CD4-positive, alpha-beta memory T cell (primary cell): ENCODE measurements at regions not wholly inside any gene's neighbourhood (a gene's known extent, or its start where the extent isn't known, plus 50 kb on each side); places are given as distances from the start of the nearest gene placed in this dataset.

Experiments
- CTCF ChIA-PET: fragments of 350-600 bp; sonication (Branson Sonifier 250); formaldehyde crosslinking; loops from one replicate; lab custom pipeline; 2021; ENCODE audit warnings: inconsistent platforms; ENCODE audit not compliant: partially characterized antibody; lab: Charles Lee
- POLR2A ChIA-PET: fragments of 350-600 bp; sonication (Branson Sonifier 250); formaldehyde crosslinking; loops from one replicate; lab custom pipeline; 2021; ENCODE audit not compliant: partially characterized antibody; lab: Charles Lee
- DNase-seq, 5 donors: peaks; one replicate each; pipeline versions ENCODE4 v3.0.0 to v3.0.0-alpha.2; 2020 to 2022; ENCODE audit warnings: mixed read lengths in 1 of 5
- H3K27ac ChIP-seq: one replicate; pipeline ENCODE4 v1.7.0; 2013; ENCODE audit warnings: low read depth, low read length
- H3K27me3 ChIP-seq: 2 replicates; pipeline ENCODE4 v1.7.0; 2013; ENCODE audit warnings: mild to moderate bottlenecking, low read length, moderate library complexity; ENCODE audit not compliant: insufficient read depth
- H3K36me3 ChIP-seq: 2 replicates; pipeline ENCODE4 v1.7.0; 2013; ENCODE audit warnings: mild to moderate bottlenecking, low read length, moderate library complexity; ENCODE audit not compliant: insufficient read depth
- H3K4me1 ChIP-seq: 2 replicates; pipeline ENCODE4 v1.7.0; 2013; ENCODE audit warnings: mild to moderate bottlenecking, low read length, moderate library complexity; ENCODE audit not compliant: insufficient read depth
- H3K4me3 ChIP-seq, 2 donors: one replicate each; pipeline ENCODE4 v1.7.0; 2013; ENCODE audit warnings: low read length in 2 of 2, mild to moderate bottlenecking in 1 of 2
- H3K9me3 ChIP-seq, 2 donors: one replicate each; pipeline ENCODE4 v1.7.0; 2013; ENCODE audit warnings: low read length in 2 of 2, control low read depth in 1 of 2; ENCODE audit not compliant: control insufficient read depth in 1 of 2
- H3K27ac Mint-ChIP-seq, 7 donors: one replicate each; pipeline ENCODE4 v1.8.0; 2020 to 2021; ENCODE audit warnings: mixed read lengths in 7 of 7, mild to moderate bottlenecking in 6 of 7, inconsistent platforms in 3 of 7, moderate library complexity in 3 of 7
- H3K27me3 Mint-ChIP-seq, 2 donors: one replicate each; pipeline ENCODE4 v1.8.0; 2020 to 2021; ENCODE audit warnings: mixed read lengths in 2 of 2
- H3K36me3 Mint-ChIP-seq, 2 donors: one replicate each; pipeline ENCODE4 v1.8.0; 2020 to 2021; ENCODE audit warnings: mixed read lengths in 2 of 2, inconsistent platforms in 1 of 2, mild to moderate bottlenecking in 1 of 2
- H3K4me1 Mint-ChIP-seq, 4 donors: one replicate each; pipeline ENCODE4 v1.8.0; 2020 to 2021; ENCODE audit warnings: mixed read lengths in 4 of 4, mild to moderate bottlenecking in 1 of 4
- H3K4me3 Mint-ChIP-seq, 8 donors: one replicate each; pipeline ENCODE4 v1.8.0; 2020 to 2021; ENCODE audit warnings: mixed read lengths in 8 of 8, mild to moderate bottlenecking in 7 of 8, moderate library complexity in 6 of 8, inconsistent platforms in 3 of 8
- H3K9me3 Mint-ChIP-seq, 8 donors: one replicate each; pipeline ENCODE4 v1.8.0; 2020 to 2021; ENCODE audit warnings: mixed read lengths in 8 of 8, mild to moderate bottlenecking in 5 of 8, inconsistent platforms in 3 of 8, moderate library complexity in 1 of 8
- intact Hi-C: fragments of 100-400 bp; cut with micrococcal nuclease; formaldehyde crosslinking; loops from one replicate; pipeline ENCODE4 v1.15.1; 2023

- Mint-ChIP-seq H3K4me1 (no peaks in the 10 kb centered on the region), H3K36me3 (peaks cover 3 to 8% of the 10 kb centered on the region in 2 donors), H3K27me3 (peaks cover 3 to 6% of the 10 kb centered on the region in 2 donors), H3K27ac (no peak overlapping the region), H3K9me3 (peaks cover 7 to 44% (median 25%) of the 10 kb centered on the region in 8 donors), H3K4me3 (no peak overlapping the region)
- peaks cover 0 to 7% of the 10 kb centered on the region in 2 donors for H3K9me3 ChIP-seq
- no peaks in the 10 kb centered on the region for H3K4me1 ChIP-seq
- no peaks in the 10 kb centered on the region for H3K27me3 ChIP-seq
- H3K27ac ChIP-seq, result no peak overlapping the region
- ChIA-PET CTCF (no interaction called here), POLR2A (no interaction called here)
- no peak overlapping the region for H3K4me3 ChIP-seq
- intact Hi-C loops, result no loop called here
- DNase-seq, result no peak
- H3K36me3 ChIP-seq, result no peaks in the 10 kb centered on the region
Observed at GRCh38 chr7:17697128-17697881, 243.0 kb downstream of the SNX13 start.

DNA sequence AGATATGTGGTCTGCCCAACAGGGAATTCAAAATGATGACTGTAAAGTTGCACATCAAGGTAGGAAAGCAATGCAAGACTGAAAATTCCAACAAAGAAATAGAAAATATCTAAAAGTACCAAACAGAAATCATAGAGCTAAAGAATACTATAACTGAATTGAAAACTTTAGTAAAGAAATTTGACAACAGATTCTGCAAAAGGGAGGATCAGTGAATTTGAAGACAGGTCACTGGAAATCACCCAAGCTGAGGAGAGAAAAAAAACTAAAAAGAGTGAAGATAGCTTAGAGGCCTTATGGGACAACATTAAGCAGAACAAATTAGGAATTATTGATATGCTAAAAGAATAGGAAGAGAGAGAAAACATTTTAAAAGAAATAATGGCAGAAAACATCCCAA is 240.6 kb downstream of the SNX13 start:
- Mint-ChIP-seq H3K9me3 (peaks cover 7 to 44% (median 25%) of the 10 kb centered on the region in 8 donors), H3K27ac (no peak overlapping the region), H3K27me3 (peaks cover 3 to 11% of the 10 kb centered on the region in 2 donors), H3K36me3 (peaks cover 3 to 8% of the 10 kb centered on the region in 2 donors), H3K4me3 (no peak overlapping the region), H3K4me1 (no peaks in the 10 kb centered on the region)
- Histone ChIP-seq H3K4me1 (no peaks in the 10 kb centered on the region), H3K27me3 (no peaks in the 10 kb centered on the region), H3K36me3 (no peaks in the 10 kb centered on the region), H3K4me3 (no peak overlapping the region), H3K9me3 (peaks cover 0 to 7% of the 10 kb centered on the region in 2 donors), H3K27ac (no peak overlapping the region)
- CTCF ChIA-PET, result interaction anchor here (1.0 to 1.9 kb wide), 2 partner anchors 16 to 18 kb away, joined by 4 to 7 read pairs; no protein-coding TSS in a partner anchor
- intact Hi-C loops, result no loop called here
- POLR2A ChIA-PET, result no interaction called here
- no peak for DNase-seq

- H3K27me3 Mint-ChIP-seq, result peaks cover 3 to 11% of the 10 kb centered on the region in 2 donors
- H3K9me3 ChIP-seq, result peaks cover 0 to 7% of the 10 kb centered on the region in 2 donors
- no peak overlapping the region for H3K4me3 ChIP-seq
- no peaks in the 10 kb centered on the region for H3K4me1 ChIP-seq
- no peaks in the 10 kb centered on the region for H3K27me3 ChIP-seq
- H3K36me3 ChIP-seq, result no peaks in the 10 kb centered on the region
- POLR2A ChIA-PET, result no interaction called here
- CTCF ChIA-PET, result no interaction called here
- H3K36me3 Mint-ChIP-seq, result peaks cover 3 to 8% of the 10 kb centered on the region in 2 donors
- H3K4me3 Mint-ChIP-seq, result no peak overlapping the region
- peaks cover 7 to 44% (median 25%) of the 10 kb centered on the region in 8 donors for H3K9me3 Mint-ChIP-seq
- intact Hi-C loops, result no loop called here
- H3K27ac Mint-ChIP-seq, result no peak overlapping the region
- no peaks in the 10 kb centered on the region for H3K4me1 Mint-ChIP-seq
- DNase-seq, result no peak
- H3K27ac ChIP-seq, result no peak overlapping the region
Observed at GRCh38 chr7:17700138-17700537, 240.2 kb downstream of the SNX13 start.

- Histone ChIP-seq H3K27me3 (no peaks in the 10 kb centered on the region), H3K36me3 (no peaks in the 10 kb centered on the region), H3K27ac (no peak overlapping the region), H3K4me1 (no peaks in the 10 kb centered on the region), H3K4me3 (no peak overlapping the region), H3K9me3 (no peaks in the 10 kb centered on the region)
- intact Hi-C loops, result loop anchor here (2.0 kb wide), 1 partner anchor 615 kb away; no protein-coding TSS in a partner anchor
- Mint-ChIP-seq H3K36me3 (peaks cover 0 to 2% of the 10 kb centered on the region in 2 donors), H3K27me3 (peaks cover 2 to 4% of the 10 kb centered on the region in 2 donors), H3K9me3 (peaks cover 0 to 2% (median 1%) of the 10 kb centered on the region in 8 donors), H3K27ac (no peak overlapping the region), H3K4me1 (no peaks in the 10 kb centered on the region), H3K4me3 (no peak overlapping the region)
- DNase-seq, result no peak
- ChIA-PET CTCF (interaction anchor here (1.6 kb wide), 1 partner anchor 23 kb away, joined by 5 read pairs; no protein-coding TSS in a partner anchor), POLR2A (no interaction called here)
Observed at GRCh38 chr7:17706275-17706674, 234.0 kb downstream of the SNX13 start.

- H3K27ac ChIP-seq, result no peak overlapping the region
- Mint-ChIP-seq H3K27me3 (peaks cover under 1 to 4% of the 10 kb centered on the region in 2 donors), H3K9me3 (no peaks in the 10 kb centered on the region), H3K36me3 (no peaks in the 10 kb centered on the region), H3K27ac (no peak overlapping the region), H3K4me3 (no peak overlapping the region), H3K4me1 (no peaks in the 10 kb centered on the region)
- H3K4me1 ChIP-seq, result no peaks in the 10 kb centered on the region
- peak in 4 of 5 donors; percentile 10 to 24 (median 18) for DNase-seq
- no peaks in the 10 kb centered on the region for H3K9me3 ChIP-seq
- intact Hi-C loops, result loop anchor here (1.0 to 2.0 kb wide), 2 partner anchors 614 to 1959 kb away; no protein-coding TSS in a partner anchor
- ChIA-PET CTCF (interaction anchor here (1.6 kb wide), 1 partner anchor 24 kb away, joined by 5 read pairs; no protein-coding TSS in a partner anchor), POLR2A (no interaction called here)
- H3K4me3 ChIP-seq, result no peak overlapping the region
- no peaks in the 10 kb centered on the region for H3K36me3 ChIP-seq
- H3K27me3 ChIP-seq, result no peaks in the 10 kb centered on the region
Observed at GRCh38 chr7:17706734-17707133, 233.6 kb downstream of the SNX13 start.

DNA sequence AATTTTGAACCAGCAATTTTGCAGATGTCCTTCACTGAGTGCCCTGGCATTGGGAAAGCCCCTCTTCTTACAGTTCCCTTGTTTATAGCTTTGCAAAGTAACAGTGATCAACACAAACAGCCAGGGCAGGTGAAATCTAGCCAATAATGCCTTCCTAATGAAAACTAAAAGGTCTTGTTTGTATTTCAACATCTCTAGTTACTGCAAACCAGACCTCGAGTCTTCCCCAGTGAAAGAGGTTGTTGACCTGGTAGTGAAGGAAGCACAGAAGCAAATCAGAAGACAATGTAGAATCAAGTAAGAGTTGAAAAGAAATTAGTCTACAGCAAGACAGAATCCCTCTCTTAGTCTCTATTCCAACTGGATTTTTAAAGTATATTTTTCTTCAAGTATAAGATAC is 231.2 kb downstream of the SNX13 start:
- H3K9me3 ChIP-seq, result no peaks in the 10 kb centered on the region
- no peaks in the 10 kb centered on the region for H3K27me3 ChIP-seq
- Mint-ChIP-seq H3K27ac (no peak overlapping the region), H3K4me3 (no peak overlapping the region), H3K36me3 (no peaks in the 10 kb centered on the region), H3K9me3 (no peaks in the 10 kb centered on the region), H3K27me3 (peaks cover 0 to 3% of the 10 kb centered on the region in 2 donors), H3K4me1 (no peaks in the 10 kb centered on the region)
- ChIA-PET POLR2A (no interaction called here), CTCF (no interaction called here)
- H3K4me1 ChIP-seq, result no peaks in the 10 kb centered on the region
- no peak overlapping the region for H3K27ac ChIP-seq
- no peak for DNase-seq
- intact Hi-C loops, result no loop called here
- no peaks in the 10 kb centered on the region for H3K36me3 ChIP-seq
- no peak overlapping the region for H3K4me3 ChIP-seq

- no peaks in the 10 kb centered on the region for H3K9me3 ChIP-seq
- POLR2A ChIA-PET, result no interaction called here
- no peak overlapping the region for H3K27ac Mint-ChIP-seq
- no peak overlapping the region for H3K4me3 Mint-ChIP-seq
- intact Hi-C loops, result no loop called here
- DNase-seq, result no peak
- CTCF ChIA-PET, result no interaction called here
- no peak overlapping the region for H3K4me3 ChIP-seq
- H3K27ac ChIP-seq, result no peak overlapping the region
- H3K4me1 ChIP-seq, result no peaks in the 10 kb centered on the region
- H3K27me3 ChIP-seq, result no peaks in the 10 kb centered on the region
- peaks cover 0 to 3% of the 10 kb centered on the region in 2 donors for H3K27me3 Mint-ChIP-seq
- no peaks in the 10 kb centered on the region for H3K36me3 Mint-ChIP-seq
- no peaks in the 10 kb centered on the region for H3K9me3 Mint-ChIP-seq
- no peaks in the 10 kb centered on the region for H3K4me1 Mint-ChIP-seq
- H3K36me3 ChIP-seq, result no peaks in the 10 kb centered on the region
Observed at GRCh38 chr7:17709599-17709998, 230.7 kb downstream of the SNX13 start.
